PFSK-1 (cell line): ENCODE measurements at regions not wholly inside any gene's neighbourhood (a gene's known extent, or its start where the extent isn't known, plus 50 kb on each side); places are given as distances from the start of the nearest gene placed in this dataset.

Experiments
- FOXP2 ChIP-seq: optimal IDR thresholded peaks from 2 replicates; pipeline ENCODE3; 2011; ENCODE audit warnings: borderline replicate concordance, control low read depth, inconsistent platforms; ENCODE audit not compliant: insufficient read depth; ENCODE audit errors: extremely low read length, extremely low read depth
- POLR2AphosphoS5 ChIP-seq: IDR thresholded peaks from 2 replicates; pipeline ENCODE4 v1.6.1; 2012; ENCODE audit warnings: low read depth, mild to moderate bottlenecking, control low read depth, low read length, moderate library complexity
- SIN3A ChIP-seq: IDR thresholded peaks from 2 replicates; pipeline ENCODE4 v1.6.1; 2012; ENCODE audit warnings: mild to moderate bottlenecking, low read length, moderate library complexity, borderline replicate concordance; ENCODE audit not compliant: insufficient read depth
- TAF1 ChIP-seq: IDR thresholded peaks from 2 replicates; pipeline ENCODE4 v1.6.1; 2012; ENCODE audit warnings: low read length, control low read depth, borderline replicate concordance; ENCODE audit not compliant: insufficient read depth
- TF ChIP-seq, protein P1 (sequence below), 2 experiments: IDR thresholded peaks; 2 replicates each; pipeline versions ENCODE4 v1.6.1 to v1.8.0; 2011 to 2012; ENCODE audit warnings: low read depth in 2 of 2, low read length in 2 of 2, control low read depth in 1 of 2, inconsistent platforms in 1 of 2, mild to moderate bottlenecking in 1 of 2, moderate library complexity in 1 of 2; ENCODE audit not compliant: insufficient read depth in 1 of 2

DNA sequence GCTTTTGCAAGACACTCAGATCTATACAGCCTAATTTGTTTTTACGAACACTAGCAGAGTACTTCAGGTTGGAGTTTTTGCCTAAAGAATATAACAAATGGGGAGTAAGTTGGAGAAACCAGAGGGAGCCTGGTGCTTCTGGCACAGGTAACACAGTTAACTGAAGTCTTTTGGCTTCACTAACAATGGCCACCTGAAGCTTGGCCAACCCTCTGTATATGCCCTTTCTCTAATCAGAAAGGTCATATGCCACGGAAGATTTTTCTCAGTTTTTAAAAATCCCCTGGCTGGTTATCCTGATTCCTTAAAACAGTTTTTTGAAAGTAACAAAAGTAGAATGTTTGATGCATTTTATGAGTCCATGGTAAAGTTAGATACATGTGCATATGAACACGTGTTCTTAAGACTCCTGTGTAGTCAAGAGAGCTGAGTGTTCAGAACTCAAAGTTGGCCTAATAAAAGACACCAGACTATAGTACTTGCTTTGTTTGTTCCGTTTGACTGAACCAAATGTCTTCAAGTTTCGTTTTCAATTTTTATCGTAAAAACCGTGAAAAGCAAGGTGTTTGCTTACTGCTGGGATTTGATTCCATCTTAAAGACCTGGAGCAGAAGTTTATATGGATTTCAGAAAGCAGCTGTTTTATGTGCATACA is 137.5 kb downstream of the KCNRG start:
- TF ChIP-seq POLR2AphosphoS5 = no peak
- no peak for TF ChIP-seq FOXP2
- TF ChIP-seq TAF1 = no peak
- TF ChIP-seq, protein P1, sequence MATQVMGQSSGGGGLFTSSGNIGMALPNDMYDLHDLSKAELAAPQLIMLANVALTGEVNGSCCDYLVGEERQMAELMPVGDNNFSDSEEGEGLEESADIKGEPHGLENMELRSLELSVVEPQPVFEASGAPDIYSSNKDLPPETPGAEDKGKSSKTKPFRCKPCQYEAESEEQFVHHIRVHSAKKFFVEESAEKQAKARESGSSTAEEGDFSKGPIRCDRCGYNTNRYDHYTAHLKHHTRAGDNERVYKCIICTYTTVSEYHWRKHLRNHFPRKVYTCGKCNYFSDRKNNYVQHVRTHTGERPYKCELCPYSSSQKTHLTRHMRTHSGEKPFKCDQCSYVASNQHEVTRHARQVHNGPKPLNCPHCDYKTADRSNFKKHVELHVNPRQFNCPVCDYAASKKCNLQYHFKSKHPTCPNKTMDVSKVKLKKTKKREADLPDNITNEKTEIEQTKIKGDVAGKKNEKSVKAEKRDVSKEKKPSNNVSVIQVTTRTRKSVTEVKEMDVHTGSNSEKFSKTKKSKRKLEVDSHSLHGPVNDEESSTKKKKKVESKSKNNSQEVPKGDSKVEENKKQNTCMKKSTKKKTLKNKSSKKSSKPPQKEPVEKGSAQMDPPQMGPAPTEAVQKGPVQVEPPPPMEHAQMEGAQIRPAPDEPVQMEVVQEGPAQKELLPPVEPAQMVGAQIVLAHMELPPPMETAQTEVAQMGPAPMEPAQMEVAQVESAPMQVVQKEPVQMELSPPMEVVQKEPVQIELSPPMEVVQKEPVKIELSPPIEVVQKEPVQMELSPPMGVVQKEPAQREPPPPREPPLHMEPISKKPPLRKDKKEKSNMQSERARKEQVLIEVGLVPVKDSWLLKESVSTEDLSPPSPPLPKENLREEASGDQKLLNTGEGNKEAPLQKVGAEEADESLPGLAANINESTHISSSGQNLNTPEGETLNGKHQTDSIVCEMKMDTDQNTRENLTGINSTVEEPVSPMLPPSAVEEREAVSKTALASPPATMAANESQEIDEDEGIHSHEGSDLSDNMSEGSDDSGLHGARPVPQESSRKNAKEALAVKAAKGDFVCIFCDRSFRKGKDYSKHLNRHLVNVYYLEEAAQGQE (IDR thresholded peaks at IDR 0.05; ENCODE audit: insufficient read depth in 1 of 2, low read depth in 2 of 2, low read length in 2 of 2) = no peak
- TF ChIP-seq SIN3A = no peak

DNA sequence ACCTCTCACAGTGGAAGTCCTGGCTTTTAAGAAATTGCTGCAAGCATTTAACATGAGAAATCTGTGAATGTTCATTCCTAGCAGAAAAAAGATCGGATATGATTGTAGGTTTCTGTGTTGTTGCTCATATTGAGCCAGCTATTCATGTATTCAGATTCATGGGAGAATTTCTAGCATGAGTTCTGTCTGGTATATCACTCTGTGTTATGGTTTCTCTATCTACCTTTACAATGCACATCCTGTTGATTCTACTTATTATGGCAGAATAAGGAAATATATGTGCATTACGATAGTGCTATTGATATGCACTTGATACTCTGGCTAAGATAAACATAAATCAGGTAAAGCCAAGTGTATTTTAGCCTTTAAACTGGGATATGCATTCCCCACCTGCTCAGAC is 138.2 kb downstream of the KCNRG start:
- TF ChIP-seq, protein P1 (IDR thresholded peaks at IDR 0.05; ENCODE audit: insufficient read depth in 1 of 2, low read depth in 2 of 2, low read length in 2 of 2) = no peak
- TF ChIP-seq TAF1 (no peak), FOXP2 (no peak), POLR2AphosphoS5 (no peak), SIN3A (no peak)

DNA sequence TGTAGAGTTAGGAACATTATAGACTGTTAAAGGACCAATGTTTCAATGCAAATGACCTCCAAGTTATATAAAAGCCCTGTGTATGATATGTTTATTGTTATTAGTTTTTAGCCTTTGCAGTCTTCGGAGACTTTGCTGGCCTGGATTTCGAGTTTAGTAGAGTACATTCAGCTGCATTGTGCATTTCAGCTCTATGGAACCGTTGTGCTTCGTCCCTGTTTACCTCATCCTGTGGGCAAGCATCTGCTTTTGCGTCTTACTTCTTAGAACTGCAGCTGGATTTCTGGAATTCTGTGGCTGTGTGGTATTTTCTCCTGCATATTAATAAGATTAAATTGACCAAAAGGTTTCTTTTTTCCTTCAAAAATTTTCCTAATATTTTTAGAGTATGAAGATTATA is 138.6 kb downstream of the KCNRG start:
- TF ChIP-seq FOXP2 (no peak), POLR2AphosphoS5 (no peak), TAF1 (no peak), SIN3A (no peak)
- TF ChIP-seq, protein P1 (IDR thresholded peaks at IDR 0.05; ENCODE audit: insufficient read depth in 1 of 2, low read depth in 2 of 2, low read length in 2 of 2) = no peak

DNA sequence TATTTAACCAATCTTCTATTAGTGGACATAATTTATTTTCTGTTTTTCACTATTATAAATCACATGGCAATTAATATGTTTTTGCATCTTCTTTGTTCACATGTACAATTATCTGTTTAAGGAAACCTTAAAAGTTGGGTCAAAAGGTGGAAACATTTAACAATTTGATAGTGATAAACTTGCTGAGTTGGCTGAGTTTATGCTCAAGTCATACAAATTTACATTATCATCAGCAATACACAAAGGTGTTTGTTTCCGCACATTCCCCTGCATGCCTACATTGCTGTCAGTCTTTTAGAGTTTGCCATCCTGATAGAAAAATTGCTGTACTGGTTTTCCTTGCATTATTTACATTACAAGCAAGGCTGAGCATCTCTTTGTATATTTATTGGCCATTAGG is 139.5 kb downstream of the KCNRG start:
- no peak for TF ChIP-seq FOXP2
- no peak for TF ChIP-seq TAF1
- TF ChIP-seq, protein P1 (IDR thresholded peaks at IDR 0.05; ENCODE audit: insufficient read depth in 1 of 2, low read depth in 2 of 2, low read length in 2 of 2) = no peak
- TF ChIP-seq POLR2AphosphoS5 = no peak
- TF ChIP-seq SIN3A = no peak

DNA sequence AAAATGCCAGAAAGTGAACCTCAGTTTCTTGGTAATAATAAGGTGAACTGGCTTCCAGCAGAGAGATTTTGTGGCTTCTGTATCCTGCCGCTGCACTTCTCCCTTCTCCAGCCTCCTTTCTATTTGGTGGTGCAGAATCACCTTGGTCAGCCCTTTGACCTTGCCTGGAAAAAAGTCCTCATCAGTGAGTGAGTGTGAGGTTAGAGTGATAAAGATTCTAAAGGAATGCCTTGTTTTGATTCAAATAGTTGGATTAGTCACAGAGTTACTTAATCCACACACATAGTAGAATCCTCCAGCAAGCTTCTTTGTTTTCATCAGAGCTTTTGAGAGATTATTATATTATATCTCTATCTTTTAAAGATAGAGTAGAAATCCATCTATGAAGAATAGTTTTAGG is 140.9 kb downstream of the KCNRG start:
- TF ChIP-seq POLR2AphosphoS5 (no peak), TAF1 (no peak), SIN3A (no peak), FOXP2 (no peak)
- TF ChIP-seq, protein P1 (IDR thresholded peaks at IDR 0.05; ENCODE audit: insufficient read depth in 1 of 2, low read depth in 2 of 2, low read length in 2 of 2) = no peak
